Adrenal gland (tissue), 5 donors: ENCODE measurements at regions not wholly inside any gene's neighbourhood (a gene's known extent, or its start where the extent isn't known, plus 50 kb on each side); places are given as distances from the start of the nearest gene placed in this dataset.

ENCODE experiments used
- CTCF ChIP-seq, 6 experiments: fragments of 450-650 bp in 4 of 6; fragments of 200-600 bp in 2 of 6; sonication (generic) in 1 of 6; IDR thresholded peaks; 1 replicate in 5 of 6; 2 replicates in 1 of 6; pipeline versions ENCODE4 v1.5.1 to v1.8.0; 2016 to 2021; ENCODE audit warnings: antibody characterized with exemption in 6 of 6, mild to moderate bottlenecking in 2 of 6, moderate library complexity in 1 of 6
- POLR2A ChIP-seq, 2 donors: fragments of 450-650 bp; IDR thresholded peaks; one replicate each; pipeline ENCODE4 v1.6.1; 2017; ENCODE audit warnings: antibody characterized with exemption in 2 of 2, mild to moderate bottlenecking in 2 of 2, moderate library complexity in 1 of 2
- donor health status: DM: no; HTN: no; CAD: no.

- TF ChIP-seq CTCF (IDR thresholded peaks at IDR 0.05) (no peak), POLR2A (IDR thresholded peaks at IDR 0.05) (no peak)
Observed at GRCh38 chr17:53640808-53641207, 181.9 kb upstream of the KIF2B start.
